Activated CD8-positive, alpha-beta memory T cell treated with anti-CD3 and anti-CD28 coated beads for 48 hours (primary cell): ENCODE measurements at regions not wholly inside any gene's neighbourhood (a gene's known extent, or its start where the extent isn't known, plus 50 kb on each side); places are given as distances from the start of the nearest gene placed in this dataset.

Experiments
- DNase-seq, 3 experiments: peaks; one replicate each; pipeline ENCODE4 v3.0.0-alpha.2; 2020; ENCODE audit warnings: low read depth in 2 of 3, low spot score in 2 of 3

GRCh38 chr21:41115851-41116250 lies 52.1 kb upstream of the BACE2 start:
- no peak for DNase-seq
